SJCRH30 (cell line): ENCODE measurements at regions not wholly inside any gene's neighbourhood (a gene's known extent, or its start where the extent isn't known, plus 50 kb on each side); places are given as distances from the start of the nearest gene placed in this dataset.

ENCODE experiments used
- DNase-seq, 2 experiments: peaks; one replicate each; pipeline ENCODE4 v3.0.0-alpha.2; 2015 to 2020
- H3K27ac ChIP-seq: fragments of 250-450 bp; sonication (Bioruptor Pico); 2 replicates; pipeline ENCODE4 v1.5.1; 2020; ENCODE audit warnings: mild to moderate bottlenecking, moderate library complexity
- H3K27me3 ChIP-seq: fragments of 250-450 bp; sonication (Bioruptor Pico); 2 replicates; pipeline ENCODE4 v1.5.1; 2020; ENCODE audit warnings: mild to moderate bottlenecking, moderate library complexity
- H3K36me3 ChIP-seq: fragments of 250-450 bp; sonication (Bioruptor Pico); 2 replicates; pipeline ENCODE4 v1.5.1; 2020; ENCODE audit warnings: mild to moderate bottlenecking, moderate library complexity
- H3K4me1 ChIP-seq: fragments of 250-450 bp; sonication (Bioruptor Pico); 2 replicates; pipeline ENCODE4 v1.5.1; 2020; ENCODE audit warnings: mild to moderate bottlenecking, moderate library complexity
- H3K4me3 ChIP-seq: fragments of 250-450 bp; sonication (Bioruptor Pico); 2 replicates; pipeline ENCODE4 v1.5.1; 2020; ENCODE audit warnings: mild to moderate bottlenecking, moderate library complexity
- H3K9me3 ChIP-seq: fragments of 250-450 bp; sonication (Bioruptor Pico); replicated peaks from 2 replicates; pipeline ENCODE4 v1.5.1; 2020; ENCODE audit warnings: mild to moderate bottlenecking, moderate library complexity

- Histone ChIP-seq H3K9me3 (no peaks in the 10 kb centered on the region), H3K4me3 (no peak overlapping the region), H3K36me3 (no peaks in the 10 kb centered on the region), H3K27me3 (0 out of 2 replicates have a peak, but pooled peaks cover 4% of the 10 kb centered on the region), H3K4me1 (no peaks in the 10 kb centered on the region), H3K27ac (no peak overlapping the region)
- DNase-seq, result no peak
Measured at GRCh38 chr14:101335061-101335661, 226.1 kb upstream of the DIO3 start.

- no peaks in the 10 kb centered on the region for H3K4me1 ChIP-seq
- H3K4me3 ChIP-seq, result no peak overlapping the region
- DNase-seq, result no peak
- H3K27me3 ChIP-seq, result 0 out of 2 replicates have a peak, but pooled peaks cover 4% of the 10 kb centered on the region
- no peaks in the 10 kb centered on the region for H3K9me3 ChIP-seq
- no peak overlapping the region for H3K27ac ChIP-seq
- H3K36me3 ChIP-seq, result no peaks in the 10 kb centered on the region
Measured at GRCh38 chr14:101336183-101336582, 225.1 kb upstream of the DIO3 start.

DNA sequence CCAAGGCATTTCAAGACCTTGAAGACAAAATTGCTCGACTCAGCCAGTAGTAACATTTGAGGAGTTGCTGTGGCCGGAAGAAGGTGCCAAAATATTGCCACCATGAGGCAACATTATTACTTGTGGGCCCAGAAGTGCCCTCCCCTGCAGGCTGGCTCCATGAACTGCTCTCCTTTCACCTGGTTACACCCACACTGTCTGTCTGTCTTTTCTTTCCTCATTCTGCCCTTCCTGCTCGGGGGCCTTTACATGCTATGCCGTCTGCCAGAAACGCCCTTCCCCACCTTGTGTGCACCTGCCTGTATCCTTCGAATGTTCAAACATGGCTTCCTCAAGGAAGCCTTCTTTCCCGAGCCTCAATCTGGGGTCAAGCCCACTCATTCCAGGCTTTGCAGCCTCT lies 224.2 kb upstream of the DIO3 start:
- Histone ChIP-seq H3K9me3 (no peaks in the 10 kb centered on the region), H3K4me1 (no peaks in the 10 kb centered on the region), H3K36me3 (no peaks in the 10 kb centered on the region), H3K27ac (no peak overlapping the region), H3K4me3 (no peak overlapping the region), H3K27me3 (0 out of 2 replicates have a peak, but pooled peaks cover 4% of the 10 kb centered on the region)
- no peak for DNase-seq

DNA sequence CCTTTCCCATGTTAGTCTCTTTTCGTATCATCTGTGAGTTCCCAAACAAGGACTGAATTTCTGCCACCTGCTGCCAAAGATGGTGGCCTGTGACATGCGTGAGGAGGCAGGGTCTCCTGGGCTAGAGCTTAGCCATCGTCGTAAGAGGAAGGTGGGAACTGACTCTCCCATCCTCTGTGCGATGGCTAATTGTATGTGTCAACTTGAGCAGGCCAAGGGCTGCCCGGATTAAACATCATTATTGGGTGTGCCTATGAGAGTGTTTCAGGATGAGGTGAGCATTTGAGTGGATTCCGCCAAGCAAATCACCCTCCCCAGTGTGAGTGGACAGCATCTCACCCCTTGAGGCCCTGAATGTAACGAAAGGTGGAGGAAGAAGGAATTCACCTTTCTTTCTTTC lies 220.7 kb upstream of the DIO3 start:
- DNase-seq, result no peak
- H3K27me3 ChIP-seq, result 0 out of 2 replicates have a peak, but pooled peaks cover 4% of the 10 kb centered on the region
- H3K9me3 ChIP-seq, result no peaks in the 10 kb centered on the region
- H3K27ac ChIP-seq, result no peak overlapping the region
- H3K36me3 ChIP-seq, result no peaks in the 10 kb centered on the region
- H3K4me3 ChIP-seq, result no peak overlapping the region
- H3K4me1 ChIP-seq, result no peaks in the 10 kb centered on the region

- no peak overlapping the region for H3K4me3 ChIP-seq
- H3K4me1 ChIP-seq, result no peaks in the 10 kb centered on the region
- no peaks in the 10 kb centered on the region for H3K36me3 ChIP-seq
- no peak overlapping the region for H3K27ac ChIP-seq
- no peaks in the 10 kb centered on the region for H3K9me3 ChIP-seq
- DNase-seq, result no peak
- H3K27me3 ChIP-seq, result no peaks in the 10 kb centered on the region
Measured at GRCh38 chr14:101347893-101348777, 213.2 kb upstream of the DIO3 start.

- H3K27ac ChIP-seq, result no peak overlapping the region
- H3K4me1 ChIP-seq, result no peaks in the 10 kb centered on the region
- no peak for DNase-seq
- H3K9me3 ChIP-seq, result no peaks in the 10 kb centered on the region
- H3K27me3 ChIP-seq, result no peaks in the 10 kb centered on the region
- H3K4me3 ChIP-seq, result no peak overlapping the region
- no peaks in the 10 kb centered on the region for H3K36me3 ChIP-seq
Measured at GRCh38 chr14:101349108-101349507, 212.2 kb upstream of the DIO3 start.

GRCh38 chr14:101350021-101350420 lies 211.3 kb upstream of the DIO3 start:
- H3K27ac ChIP-seq, result no peak overlapping the region
- no peak for DNase-seq
- H3K4me3 ChIP-seq, result no peak overlapping the region
- H3K36me3 ChIP-seq, result no peaks in the 10 kb centered on the region
- no peaks in the 10 kb centered on the region for H3K27me3 ChIP-seq
- H3K4me1 ChIP-seq, result no peaks in the 10 kb centered on the region
- H3K9me3 ChIP-seq, result no peaks in the 10 kb centered on the region

GRCh38 chr14:101350691-101351090 lies 210.6 kb upstream of the DIO3 start:
- H3K4me1 ChIP-seq, result no peaks in the 10 kb centered on the region
- no peak for DNase-seq
- H3K27me3 ChIP-seq, result no peaks in the 10 kb centered on the region
- H3K4me3 ChIP-seq, result no peak overlapping the region
- no peak overlapping the region for H3K27ac ChIP-seq
- H3K36me3 ChIP-seq, result no peaks in the 10 kb centered on the region
- no peaks in the 10 kb centered on the region for H3K9me3 ChIP-seq

DNA sequence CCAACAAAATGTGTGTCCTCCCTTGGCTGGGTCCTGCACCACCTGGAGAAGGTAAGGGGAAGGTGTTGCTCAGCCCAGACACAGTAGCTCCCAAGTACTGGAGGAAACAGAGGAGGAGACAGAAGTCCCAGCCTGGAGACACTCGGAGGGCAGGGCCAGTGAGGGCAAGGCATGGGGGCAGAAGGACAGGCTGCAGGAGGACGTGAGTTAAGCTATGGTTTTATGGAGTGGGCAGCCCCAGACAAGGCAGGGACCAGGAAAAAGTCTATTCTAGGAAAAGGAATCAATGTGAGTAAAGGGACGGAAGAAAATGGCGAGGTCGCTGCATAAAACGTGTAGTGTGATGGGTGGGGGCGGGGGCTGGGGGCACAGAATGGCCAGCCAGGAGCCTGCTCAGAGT lies 210.1 kb upstream of the DIO3 start:
- no peaks in the 10 kb centered on the region for H3K36me3 ChIP-seq
- H3K27ac ChIP-seq, result no peak overlapping the region
- DNase-seq, result no peak
- H3K4me3 ChIP-seq, result no peak overlapping the region
- H3K27me3 ChIP-seq, result no peaks in the 10 kb centered on the region
- H3K4me1 ChIP-seq, result no peaks in the 10 kb centered on the region
- H3K9me3 ChIP-seq, result no peaks in the 10 kb centered on the region

DNA sequence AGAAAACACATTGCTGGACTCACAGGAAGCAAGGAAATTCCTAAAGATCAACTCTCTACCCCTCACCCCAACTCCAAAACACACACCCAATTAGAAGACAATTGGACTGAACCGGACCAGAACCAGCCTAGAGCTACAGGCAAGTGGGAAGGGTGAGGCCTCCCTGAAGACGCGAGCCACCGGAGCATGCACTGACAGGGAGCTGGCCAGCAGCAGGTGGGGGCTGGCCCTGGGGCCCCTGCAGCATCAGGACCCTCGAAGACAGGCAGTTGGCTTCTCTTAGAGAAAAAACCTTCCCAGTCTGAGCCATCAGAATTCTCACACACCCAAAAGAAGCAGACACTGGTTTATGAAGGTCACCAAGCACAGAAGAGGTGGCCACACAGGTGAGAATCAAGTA lies 209.5 kb upstream of the DIO3 start:
- H3K4me3 ChIP-seq, result no peak overlapping the region
- no peaks in the 10 kb centered on the region for H3K9me3 ChIP-seq
- DNase-seq, result no peak
- no peaks in the 10 kb centered on the region for H3K36me3 ChIP-seq
- H3K27ac ChIP-seq, result no peak overlapping the region
- no peaks in the 10 kb centered on the region for H3K27me3 ChIP-seq
- no peaks in the 10 kb centered on the region for H3K4me1 ChIP-seq

DNA sequence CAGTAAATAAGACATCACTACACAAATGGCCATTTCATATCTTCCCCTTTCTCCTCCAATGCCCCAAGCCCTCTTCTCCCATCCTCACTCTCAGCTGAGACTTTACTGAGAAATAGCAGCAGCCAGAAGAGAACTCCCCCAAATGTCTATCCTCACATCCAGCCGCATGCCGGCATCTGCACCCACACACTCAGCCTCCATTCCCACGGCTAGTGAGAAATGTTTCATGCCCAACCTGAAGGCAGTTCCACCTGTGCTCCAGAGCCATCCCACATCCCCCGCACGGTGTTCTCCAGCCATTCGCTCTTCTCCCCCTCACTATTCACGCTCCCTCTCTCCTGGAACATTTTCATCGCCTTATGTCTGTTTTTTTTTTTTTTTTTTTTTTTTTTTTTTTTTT lies 208.7 kb upstream of the DIO3 start:
- Histone ChIP-seq H3K4me1 (no peaks in the 10 kb centered on the region), H3K36me3 (no peaks in the 10 kb centered on the region), H3K27me3 (no peaks in the 10 kb centered on the region), H3K27ac (no peak overlapping the region), H3K4me3 (no peak overlapping the region), H3K9me3 (no peaks in the 10 kb centered on the region)
- no peak for DNase-seq

GRCh38 chr14:101353422-101353821 lies 207.9 kb upstream of the DIO3 start:
- Histone ChIP-seq H3K4me3 (no peak overlapping the region), H3K4me1 (no peaks in the 10 kb centered on the region; the same call in 1 of the 2 replicates), H3K27me3 (no peaks in the 10 kb centered on the region), H3K36me3 (no peaks in the 10 kb centered on the region), H3K27ac (no peak overlapping the region), H3K9me3 (no peaks in the 10 kb centered on the region)
- DNase-seq, result no peak

DNA sequence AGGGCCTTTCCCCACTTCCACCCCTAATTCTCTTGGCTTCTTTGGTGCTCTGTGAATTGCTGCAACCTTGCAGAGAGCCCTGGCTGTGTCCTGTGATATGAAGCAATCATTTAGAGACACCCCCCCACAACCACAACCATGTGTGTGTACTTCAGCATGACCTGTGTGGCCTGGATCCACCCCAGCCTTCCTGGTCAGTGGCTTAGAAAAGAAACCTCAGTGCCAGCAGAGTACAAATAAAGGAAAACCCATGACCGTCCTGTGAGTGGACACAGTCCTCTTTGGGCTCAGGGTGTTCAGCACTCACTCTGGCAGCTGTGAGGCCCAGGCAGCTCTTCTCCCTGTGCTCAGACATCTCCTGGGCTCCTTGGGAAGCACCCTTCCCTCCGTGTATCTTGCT lies 206.6 kb upstream of the DIO3 start:
- Histone ChIP-seq H3K4me3 (no peak overlapping the region), H3K27ac (no peak overlapping the region), H3K27me3 (no peaks in the 10 kb centered on the region), H3K36me3 (no peaks in the 10 kb centered on the region), H3K4me1 (peaks cover 11% of the 10 kb centered on the region), H3K9me3 (no peaks in the 10 kb centered on the region)
- DNase-seq, result no peak

DNA sequence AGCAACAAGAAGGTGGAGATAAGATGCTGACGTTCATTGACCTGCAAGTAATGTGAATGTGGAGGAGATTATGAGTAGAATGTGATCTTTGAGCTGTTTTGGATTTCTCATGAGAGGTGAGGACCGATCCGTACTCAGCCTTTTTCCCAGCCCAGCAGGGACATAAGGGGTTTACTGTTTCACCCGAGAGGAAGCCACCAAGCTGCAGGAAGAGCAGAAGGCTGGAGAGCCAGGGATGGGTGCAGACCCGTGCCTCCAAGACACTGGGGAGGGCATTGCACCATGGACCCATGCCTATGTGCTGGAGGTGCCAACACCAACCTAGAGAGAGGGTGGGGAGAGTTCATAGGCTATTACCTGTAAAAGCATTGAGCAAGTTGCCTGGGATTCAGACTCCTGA lies 206.0 kb upstream of the DIO3 start:
- Histone ChIP-seq H3K4me3 (no peak overlapping the region), H3K27ac (no peak overlapping the region), H3K36me3 (no peaks in the 10 kb centered on the region), H3K27me3 (no peaks in the 10 kb centered on the region), H3K9me3 (no peaks in the 10 kb centered on the region), H3K4me1 (peaks cover 16% of the 10 kb centered on the region)
- no peak for DNase-seq

DNA sequence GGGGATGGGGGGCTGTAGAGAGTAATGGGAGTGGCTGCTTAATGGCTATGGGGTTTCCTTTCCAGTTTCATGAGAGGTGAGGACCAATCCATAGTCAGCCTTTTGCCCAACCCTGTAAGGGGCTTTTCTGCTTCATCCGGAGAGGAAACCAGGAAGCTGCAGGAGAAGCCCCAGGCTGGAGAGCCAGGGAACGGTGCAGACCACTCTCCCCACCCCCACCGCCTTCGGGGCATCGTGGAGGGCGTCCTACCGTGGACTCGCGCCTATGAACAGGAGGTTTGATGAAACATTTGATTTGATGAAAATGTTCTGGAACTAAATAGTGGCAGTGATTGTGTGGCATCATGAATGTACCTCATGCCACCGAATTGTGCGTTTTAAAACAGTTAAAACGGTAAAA lies 204.3 kb upstream of the DIO3 start:
- H3K9me3 ChIP-seq, result no peaks in the 10 kb centered on the region
- no peak for DNase-seq
- H3K27ac ChIP-seq, result no peak overlapping the region
- H3K4me1 ChIP-seq, result peaks cover 28% of the 10 kb centered on the region
- H3K27me3 ChIP-seq, result no peaks in the 10 kb centered on the region
- H3K36me3 ChIP-seq, result no peaks in the 10 kb centered on the region
- H3K4me3 ChIP-seq, result no peak overlapping the region
